HG02943 (cell line): ENCODE measurements at regions not wholly inside any gene's neighbourhood (a gene's known extent, or its start where the extent isn't known, plus 50 kb on each side); places are given as distances from the start of the nearest gene placed in this dataset.

Source experiments
- ATAC-seq: cut with Tn5 transposase; IDR thresholded peaks from one replicate; pipeline ENCODE4 v1.9.1; 2021; ENCODE audit warnings: mild to moderate bottlenecking, low read depth, moderate library complexity; ENCODE audit not compliant: unreplicated experiment

DNA sequence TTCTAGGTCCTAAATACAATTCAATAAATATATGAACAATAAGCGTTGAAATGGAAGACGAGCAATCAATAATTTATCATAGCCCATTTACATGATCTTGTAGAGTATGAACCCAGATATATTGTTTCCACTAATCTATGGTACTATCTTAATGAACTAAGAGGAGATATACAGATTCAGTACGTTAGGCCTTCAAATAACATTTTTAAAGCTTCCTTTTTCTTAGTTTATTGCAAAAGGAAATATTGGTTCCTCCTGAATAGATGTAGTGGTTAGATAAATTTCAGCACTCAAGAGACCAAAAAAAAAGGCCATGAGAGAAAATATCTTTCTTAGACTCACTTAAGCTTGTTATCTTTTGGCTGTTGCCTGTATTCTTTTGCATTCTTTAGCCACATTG, 147.5 kb upstream of the PITX2 start:
- no peak for ATAC-seq

DNA sequence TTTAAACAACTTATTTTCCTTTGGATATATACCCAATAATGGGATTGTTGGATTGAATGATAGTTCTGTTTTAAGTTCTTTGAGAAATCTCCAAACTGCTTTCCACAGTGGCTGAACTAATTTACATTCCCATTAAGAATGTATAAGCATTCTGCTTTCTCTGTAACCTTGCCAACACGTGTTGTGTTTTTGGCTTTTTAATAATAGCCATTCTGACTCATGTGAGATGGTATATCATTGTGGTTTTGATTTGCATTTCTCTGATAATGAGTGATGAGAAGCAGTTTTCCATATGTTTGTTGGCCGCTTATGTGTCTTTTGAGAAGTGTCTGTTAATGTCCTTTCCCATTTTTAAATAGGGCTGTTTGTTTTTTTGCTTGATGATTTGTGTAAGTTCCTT, 155.6 kb upstream of the PITX2 start:
- no peak for ATAC-seq

- ATAC-seq: no peak
These were observed 157.7 kb upstream of the PITX2 start for GRCh38 chr4:110780538-110780937.

- ATAC-seq: no peak
These were observed 159.1 kb upstream of the PITX2 start for GRCh38 chr4:110781944-110782343.

- no peak for ATAC-seq
These were observed 164.2 kb upstream of the PITX2 start for GRCh38 chr4:110787109-110787508.

DNA sequence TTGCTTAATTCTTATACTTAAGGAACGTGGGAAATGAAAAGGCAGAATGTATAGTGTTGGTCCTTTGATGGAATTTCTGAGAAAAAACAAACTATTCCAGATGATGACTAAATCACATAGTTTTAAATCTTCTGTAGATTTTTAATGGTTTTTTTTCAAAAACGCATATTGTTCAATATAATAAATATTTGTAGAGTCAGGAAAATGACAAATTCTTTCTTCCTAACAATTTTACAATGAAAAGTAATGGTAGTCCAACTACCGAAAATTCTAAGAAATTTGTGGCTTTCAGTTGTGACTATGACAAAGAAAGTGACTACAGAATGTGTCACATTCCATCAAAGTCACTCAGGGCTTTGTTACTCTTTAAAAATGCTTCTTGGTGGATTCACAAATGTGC, 164.8 kb upstream of the PITX2 start:
- no peak for ATAC-seq

GRCh38 chr4:110788302-110788701, 165.4 kb upstream of the PITX2 start:
- no peak for ATAC-seq

DNA sequence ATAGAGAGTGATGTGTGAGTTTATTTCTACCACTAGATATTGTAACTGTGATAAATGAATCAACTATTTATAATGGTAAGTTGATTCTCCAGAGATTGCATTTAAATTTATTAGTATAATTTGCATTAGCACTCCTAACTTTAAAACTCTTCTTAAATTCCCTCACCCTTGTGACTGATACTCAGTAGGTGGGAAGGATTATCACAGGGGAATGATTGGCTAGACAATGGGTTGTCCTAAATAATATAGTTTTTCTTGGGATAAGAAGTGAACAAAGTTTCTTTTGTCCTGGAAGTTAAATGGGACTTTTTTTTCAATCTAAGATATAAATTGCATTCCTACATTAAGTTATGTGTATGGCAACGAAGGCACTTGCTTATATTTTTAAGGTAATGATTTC, 169.2 kb upstream of the PITX2 start:
- no peak for ATAC-seq

GRCh38 chr4:110793381-110793801, 170.5 kb upstream of the PITX2 start:
- ATAC-seq: no peak

DNA sequence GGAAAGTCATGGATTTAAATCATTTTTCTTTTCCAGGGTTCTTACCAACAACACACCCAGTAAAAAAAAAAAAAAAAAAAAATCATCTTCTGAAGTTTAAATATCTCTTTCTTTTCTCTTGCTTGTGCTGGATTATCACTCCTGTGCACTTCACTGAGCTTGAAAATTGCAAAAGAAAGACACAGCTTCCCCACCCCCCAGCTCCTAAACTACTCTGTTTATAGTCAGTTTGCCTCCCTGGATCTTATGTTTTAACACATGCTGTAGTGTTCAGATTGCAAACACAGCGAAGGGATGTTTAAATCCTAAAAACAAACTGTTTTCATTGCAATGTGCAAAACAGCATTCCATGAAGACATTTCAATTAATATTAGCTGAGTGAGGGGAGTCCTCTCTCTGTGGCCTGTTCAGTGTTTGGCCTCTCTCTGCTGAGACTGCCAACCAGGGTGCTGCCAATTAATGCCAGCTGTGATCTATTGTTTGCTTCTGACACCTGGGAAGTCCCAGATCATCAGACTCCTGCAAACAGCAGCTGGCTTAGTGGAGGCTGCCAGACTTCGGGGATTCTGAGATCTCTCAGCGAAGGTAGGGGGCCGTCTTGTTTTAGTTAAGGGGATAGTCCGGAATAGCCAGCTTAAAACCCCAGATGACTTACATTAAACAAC, 171.1 kb upstream of the PITX2 start:
- no peak for ATAC-seq

DNA sequence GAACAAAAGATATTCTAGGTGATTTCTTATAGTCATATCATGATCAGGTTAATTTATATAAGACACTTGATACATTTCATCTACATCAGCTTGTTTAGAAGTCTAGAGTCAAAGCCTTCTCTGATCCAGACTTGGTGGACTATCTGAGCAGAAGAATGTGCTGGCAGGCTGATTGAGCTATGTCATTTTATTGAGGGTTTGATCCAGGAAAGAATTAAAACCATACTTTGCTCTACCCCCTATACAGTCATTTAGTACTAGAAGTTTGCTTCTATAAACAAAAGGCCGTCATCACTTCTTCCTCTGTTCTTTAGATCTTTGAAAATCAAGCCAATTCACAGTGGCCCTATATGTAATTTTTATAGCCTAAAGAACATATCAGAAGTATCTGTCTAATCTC, 173.1 kb upstream of the PITX2 start:
- ATAC-seq: no peak

- no peak for ATAC-seq
These were observed 174.6 kb upstream of the PITX2 start for GRCh38 chr4:110797486-110797885.

DNA sequence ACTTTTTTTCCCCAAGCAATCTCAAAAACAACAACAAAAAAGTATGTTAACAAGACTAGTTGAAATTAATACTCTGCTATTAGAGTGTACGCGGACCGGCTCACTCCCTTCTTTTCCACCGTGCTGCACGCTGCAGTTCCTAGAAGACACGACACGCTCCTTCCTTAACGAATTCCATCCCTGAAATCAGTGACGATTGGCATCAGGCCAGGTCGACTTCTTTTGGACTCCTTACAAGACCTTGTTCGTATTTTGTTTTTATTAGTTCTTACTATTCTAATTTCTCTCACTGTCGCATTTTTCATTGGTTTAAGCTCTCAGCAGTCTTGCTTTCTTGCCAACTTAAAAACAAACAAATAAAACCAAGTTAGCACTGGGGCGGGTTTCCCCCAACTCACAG, 175.8 kb upstream of the PITX2 start:
- no peak for ATAC-seq

DNA sequence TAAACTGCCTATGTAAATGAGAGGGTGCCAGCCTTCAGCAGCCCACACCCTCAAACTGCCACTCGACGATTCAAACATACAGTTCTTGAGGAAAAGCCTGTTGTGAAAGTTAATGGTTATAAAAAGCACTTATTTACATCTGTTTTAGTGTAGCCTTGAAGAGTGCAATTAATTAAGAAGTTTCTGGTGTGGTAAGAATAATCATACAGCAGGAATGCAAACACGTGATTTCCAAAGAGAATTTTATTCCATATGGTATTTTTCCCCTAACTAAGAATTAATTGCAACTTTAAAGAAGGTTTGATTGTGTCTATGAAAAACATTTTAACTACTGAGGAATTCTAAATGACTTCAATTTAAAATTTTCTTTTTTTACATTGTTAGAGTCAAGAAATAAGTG, 176.3 kb upstream of the PITX2 start:
- ATAC-seq: no peak

DNA sequence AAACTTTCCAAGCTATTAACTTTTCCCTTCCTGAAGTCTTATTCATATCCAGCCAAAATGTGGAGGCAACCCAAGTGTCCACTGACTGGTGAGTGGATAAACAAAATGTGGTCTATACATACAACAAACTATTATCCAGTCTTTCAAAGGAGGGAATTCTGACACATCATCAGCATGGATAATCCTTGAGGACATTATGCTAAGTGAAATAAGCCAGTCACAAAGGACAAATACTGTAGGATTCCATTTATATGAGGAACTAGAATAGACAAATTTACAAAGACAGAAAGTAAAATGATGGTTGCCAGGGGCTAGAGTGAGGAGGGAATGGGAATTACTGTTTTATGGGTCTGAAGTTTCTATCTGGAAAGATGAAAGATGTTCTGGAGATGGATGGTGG, 178.7 kb upstream of the PITX2 start:
- ATAC-seq: no peak

- peak; percentile 91 for ATAC-seq
These were observed 185.5 kb upstream of the PITX2 start for GRCh38 chr4:110808351-110808878.

DNA sequence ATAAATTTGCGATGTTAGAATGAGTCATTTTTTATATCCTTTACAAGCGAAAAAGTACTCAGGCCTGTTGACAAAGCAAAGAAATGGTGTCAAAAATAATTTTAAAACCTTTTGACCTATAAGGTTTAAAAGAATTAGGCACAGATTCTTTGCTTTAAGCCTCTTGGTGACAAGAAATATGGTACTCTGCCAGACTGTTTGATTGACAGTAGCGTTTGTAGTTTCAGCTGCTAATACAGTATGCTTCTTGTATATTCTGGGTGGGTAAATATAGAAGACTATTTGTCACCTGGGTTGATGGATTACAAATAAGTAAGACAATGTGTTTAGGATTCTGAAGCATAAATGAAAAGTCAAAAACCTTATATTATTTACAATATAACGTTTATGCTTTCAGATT, 193.1 kb upstream of the PITX2 start:
- ATAC-seq: no peak

DNA sequence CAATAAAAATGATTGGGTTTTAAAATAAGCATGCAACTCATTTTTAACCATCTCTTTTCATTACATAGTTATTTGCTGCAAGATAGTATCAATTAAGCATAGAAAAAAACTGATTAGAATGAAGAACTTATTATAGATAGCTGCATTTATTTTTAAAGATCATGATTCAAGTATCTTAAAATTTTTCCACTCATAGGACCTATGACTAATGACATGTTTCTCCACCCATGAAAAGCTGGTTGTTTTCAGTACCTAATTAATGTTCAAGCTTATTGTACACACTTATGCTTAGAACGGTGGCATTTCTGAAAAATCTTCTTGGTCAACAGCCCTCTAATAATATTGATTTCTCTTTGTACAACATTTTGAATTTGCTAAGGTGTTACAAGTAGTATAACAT, 193.5 kb upstream of the PITX2 start:
- no peak for ATAC-seq

GRCh38 chr4:110821186-110821585, 198.3 kb upstream of the PITX2 start:
- no peak for ATAC-seq

GRCh38 chr4:110823251-110823650, 200.4 kb upstream of the PITX2 start:
- ATAC-seq: no peak

DNA sequence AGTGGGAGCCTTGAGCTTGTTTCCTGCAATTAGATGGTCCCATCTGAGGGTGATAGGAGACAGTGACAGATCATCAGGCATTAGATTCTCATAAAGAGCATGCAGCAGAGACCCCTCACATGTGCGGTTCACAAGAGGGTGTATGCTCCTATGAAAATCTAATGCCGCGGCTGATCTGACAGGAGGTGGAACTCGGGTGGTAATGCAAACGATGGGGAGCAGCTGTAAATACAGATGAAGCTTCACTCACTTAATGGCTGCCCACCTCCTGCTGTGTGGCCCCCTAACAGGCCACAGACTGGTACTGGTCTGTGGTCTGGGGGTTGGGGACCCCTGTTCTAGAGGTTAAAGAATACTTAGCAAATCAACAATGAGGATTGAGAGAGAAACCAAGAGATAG, 201.5 kb upstream of the PITX2 start:
- no peak for ATAC-seq

DNA sequence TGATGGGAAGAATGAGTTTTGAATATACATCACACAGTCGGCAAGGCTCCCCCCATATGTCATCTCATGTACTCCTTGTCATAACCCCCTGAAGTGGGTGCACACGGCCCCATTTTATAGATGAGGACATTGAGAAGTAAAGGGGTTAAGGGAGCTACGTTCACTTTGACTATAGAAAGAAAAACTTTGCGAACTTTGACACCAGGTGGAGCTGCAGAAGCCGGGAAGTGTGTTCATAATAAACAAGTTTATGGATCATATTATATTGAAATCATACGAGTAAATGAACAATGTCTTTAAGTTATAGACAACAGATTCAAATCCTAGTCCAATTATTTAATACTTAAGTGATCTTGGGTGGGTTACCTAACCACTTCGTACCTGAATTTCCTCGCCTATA, 203.8 kb upstream of the PITX2 start:
- ATAC-seq: no peak

- no peak for ATAC-seq
These were observed 207.6 kb upstream of the PITX2 start for GRCh38 chr4:110830461-110830860.
